ENCODE measurements at regions not wholly inside any gene's neighbourhood (a gene's known extent, or its start where the extent isn't known, plus 50 kb on each side); places are given as distances from the start of the nearest gene placed in this dataset.

GRCh38 chr9:91162311-91162710 lies 199.4 kb downstream of the AUH start:
- Histone ChIP-seq H3K36me3 (ENCODE audit: insufficient read depth in 1 of 2, low read depth in 1 of 2) (no peaks in the 10 kb centered on the region), H3K4me1 (peaks cover 25% of the 10 kb centered on the region), H3K27me3 (ENCODE audit: insufficient read depth in 3 of 3, low read length in 2 of 3) (no peaks in the 10 kb centered on the region), H3K27ac (no peak overlapping the region), H3K4me3 (no peak overlapping the region), H3K9me3 (no peaks in the 10 kb centered on the region)
- DNase-seq: no peak
- intact Hi-C loops (cut with DNase I): loop anchor here in 1 of 2 donors (10.0 kb wide), 1 partner anchor 248 kb away; no protein-coding TSS in a partner anchor
- no peak for TF ChIP-seq CTCF (IDR thresholded peaks at IDR 0.05)
- ATAC-seq: no peak
- WGBS, 3 donors: 81 to 85% (median 84%) methylated on average over 5 of the region's 5 CpGs

GRCh38 chr9:91162784-91163443 lies 198.8 kb downstream of the AUH start:
- H3K27me3 ChIP-seq (ENCODE audit: insufficient read depth in 3 of 3, low read length in 2 of 3): no peaks in the 10 kb centered on the region
- H3K4me3 ChIP-seq: no peak overlapping the region
- no peak for TF ChIP-seq CTCF (IDR thresholded peaks at IDR 0.05)
- no peaks in the 10 kb centered on the region for H3K9me3 ChIP-seq
- H3K27ac ChIP-seq: no peak overlapping the region
- intact Hi-C loops (cut with DNase I): loop anchor here in 1 of 2 donors (10.0 kb wide), 1 partner anchor 248 kb away; no protein-coding TSS in a partner anchor
- ATAC-seq: peak in 3 of 4 donors; percentile 19 to 48 (median 25)
- WGBS, 3 donors: 62 to 73% (median 67%) methylated on average over 16 of the region's 16 CpGs
- no peaks in the 10 kb centered on the region for H3K36me3 ChIP-seq (ENCODE audit: insufficient read depth in 1 of 2, low read depth in 1 of 2)
- peaks cover 25% of the 10 kb centered on the region for H3K4me1 ChIP-seq
- no peak for DNase-seq

- no peak for DNase-seq
- peaks cover 25% of the 10 kb centered on the region for H3K4me1 ChIP-seq
These were observed 198.3 kb downstream of the AUH start for GRCh38 chr9:91163444-91163772.

GRCh38 chr9:91163773-91164471 lies 197.8 kb downstream of the AUH start:
- ATAC-seq: no peak
- H3K4me1 ChIP-seq: peaks cover 25% of the 10 kb centered on the region
- intact Hi-C loops (cut with DNase I): loop anchor here in 1 of 2 donors (10.0 kb wide), 1 partner anchor 249 kb away; no protein-coding TSS in a partner anchor

More at GRCh38 chr9:91163444-91163772, 198.3 kb downstream of the AUH start:
- intact Hi-C loops (cut with DNase I): loop anchor here in 1 of 2 donors (10.0 kb wide), 1 partner anchor 249 kb away; no protein-coding TSS in a partner anchor
- H3K27me3 ChIP-seq (ENCODE audit: insufficient read depth in 3 of 3, low read length in 2 of 3): no peaks in the 10 kb centered on the region
- H3K36me3 ChIP-seq (ENCODE audit: insufficient read depth in 1 of 2, low read depth in 1 of 2): no peaks in the 10 kb centered on the region
- 88 to 90% (median 89%) methylated on average over 8 of the region's 8 CpGs for WGBS, 3 donors
- H3K27ac ChIP-seq: no peak overlapping the region
- no peak overlapping the region for H3K4me3 ChIP-seq
- no peak for ATAC-seq
- TF ChIP-seq CTCF (IDR thresholded peaks at IDR 0.05): no peak
- H3K9me3 ChIP-seq: no peaks in the 10 kb centered on the region

More at GRCh38 chr9:91163773-91164471, 197.8 kb downstream of the AUH start:
- WGBS, 3 donors: 90 to 95% (median 92%) methylated on average over 17 of the region's 17 CpGs
- no peak overlapping the region for H3K27ac ChIP-seq
- H3K4me3 ChIP-seq: no peak overlapping the region
- no peaks in the 10 kb centered on the region for H3K27me3 ChIP-seq (ENCODE audit: insufficient read depth in 3 of 3, low read length in 2 of 3)
- H3K9me3 ChIP-seq: no peaks in the 10 kb centered on the region
- no peak for TF ChIP-seq CTCF (IDR thresholded peaks at IDR 0.05)
- H3K36me3 ChIP-seq (ENCODE audit: insufficient read depth in 1 of 2, low read depth in 1 of 2): no peaks in the 10 kb centered on the region
- DNase-seq: no peak
